SU-DHL-6 (cell line): ENCODE measurements at regions not wholly inside any gene's neighbourhood (a gene's known extent, or its start where the extent isn't known, plus 50 kb on each side); places are given as distances from the start of the nearest gene placed in this dataset.

ENCODE experiments used
- EZH2phosphoT487 ChIP-seq: fragments of 200-600 bp; sonication (generic), shearing (Covaris generic); conservative IDR thresholded peaks from 2 replicates; pipeline ENCODE4 v1.6.1; 2018; ENCODE audit warnings: mild to moderate bottlenecking, antibody characterized with exemption, low read length, moderate library complexity, mixed read lengths
- TF ChIP-seq, protein P1 (sequence below): fragments of 200-600 bp; sonication (generic); IDR thresholded peaks from one replicate; pipeline ENCODE4 v1.5.1; 2017; ENCODE audit warnings: antibody characterized with exemption, mild to moderate bottlenecking, low read length, moderate library complexity; ENCODE audit not compliant: insufficient read depth, poor library complexity, severe bottlenecking

DNA sequence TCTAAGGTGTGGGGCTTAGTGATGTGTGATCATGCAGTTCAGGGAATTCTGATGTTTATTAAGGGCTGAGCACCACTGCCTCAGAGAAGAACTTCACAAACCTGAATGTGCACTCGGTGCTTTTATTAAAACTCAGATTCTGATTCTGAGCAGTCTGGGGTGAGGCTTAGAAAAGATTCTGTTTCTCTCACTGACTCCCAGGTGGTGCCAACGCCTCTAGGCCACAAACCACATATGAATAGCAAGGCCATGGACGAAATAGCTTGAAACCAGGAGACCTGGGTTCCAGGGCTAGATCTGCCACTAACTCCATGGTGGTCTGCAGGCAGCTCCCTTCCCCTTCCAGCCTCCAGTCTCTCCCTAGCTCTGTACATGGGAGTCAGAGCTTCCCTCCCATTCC is 169.1 kb downstream of the HS3ST3B1 start:
- TF ChIP-seq, protein P1, sequence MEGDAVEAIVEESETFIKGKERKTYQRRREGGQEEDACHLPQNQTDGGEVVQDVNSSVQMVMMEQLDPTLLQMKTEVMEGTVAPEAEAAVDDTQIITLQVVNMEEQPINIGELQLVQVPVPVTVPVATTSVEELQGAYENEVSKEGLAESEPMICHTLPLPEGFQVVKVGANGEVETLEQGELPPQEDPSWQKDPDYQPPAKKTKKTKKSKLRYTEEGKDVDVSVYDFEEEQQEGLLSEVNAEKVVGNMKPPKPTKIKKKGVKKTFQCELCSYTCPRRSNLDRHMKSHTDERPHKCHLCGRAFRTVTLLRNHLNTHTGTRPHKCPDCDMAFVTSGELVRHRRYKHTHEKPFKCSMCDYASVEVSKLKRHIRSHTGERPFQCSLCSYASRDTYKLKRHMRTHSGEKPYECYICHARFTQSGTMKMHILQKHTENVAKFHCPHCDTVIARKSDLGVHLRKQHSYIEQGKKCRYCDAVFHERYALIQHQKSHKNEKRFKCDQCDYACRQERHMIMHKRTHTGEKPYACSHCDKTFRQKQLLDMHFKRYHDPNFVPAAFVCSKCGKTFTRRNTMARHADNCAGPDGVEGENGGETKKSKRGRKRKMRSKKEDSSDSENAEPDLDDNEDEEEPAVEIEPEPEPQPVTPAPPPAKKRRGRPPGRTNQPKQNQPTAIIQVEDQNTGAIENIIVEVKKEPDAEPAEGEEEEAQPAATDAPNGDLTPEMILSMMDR: no peak
- no peak for TF ChIP-seq EZH2phosphoT487
